HG02678 (cell line): ENCODE measurements at regions not wholly inside any gene's neighbourhood (a gene's known extent, or its start where the extent isn't known, plus 50 kb on each side); places are given as distances from the start of the nearest gene placed in this dataset.
"Not testable (repeated sequence)": the region's sequence is repeated elsewhere in the genome, so short reads cannot be mapped to it uniquely, and the experiment has no call there.

ENCODE experiments used
- ATAC-seq: cut with Tn5 transposase; IDR thresholded peaks from one replicate; pipeline ENCODE4 v1.9.1; 2021; ENCODE audit warnings: mild to moderate bottlenecking, moderate library complexity; ENCODE audit not compliant: unreplicated experiment

GRCh38 chr20:16863303-16863702 is 115.1 kb downstream of the OTOR start:
- no peak for ATAC-seq

GRCh38 chr20:16864069-16864468 is 115.9 kb downstream of the OTOR start:
- no peak for ATAC-seq

- ATAC-seq, result no peak
Measured at GRCh38 chr20:16864963-16865362, 116.8 kb downstream of the OTOR start.

GRCh38 chr20:16865406-16865805 is 117.2 kb downstream of the OTOR start:
- no peak for ATAC-seq

- not testable (repeated sequence) for ATAC-seq
Measured at GRCh38 chr20:16873124-16873523, 125.0 kb downstream of the OTOR start.

GRCh38 chr20:16877053-16877554 is 128.9 kb downstream of the OTOR start:
- no peak for ATAC-seq

GRCh38 chr20:16885746-16886145 is 137.6 kb downstream of the OTOR start:
- ATAC-seq, result no peak

GRCh38 chr20:16898433-16898832 is 150.3 kb downstream of the OTOR start:
- no peak for ATAC-seq

- no peak for ATAC-seq
Measured at GRCh38 chr20:16902662-16903061, 154.5 kb downstream of the OTOR start.

- no peak for ATAC-seq
Measured at GRCh38 chr20:16904751-16905150, 156.6 kb downstream of the OTOR start.

- ATAC-seq, result no peak
Measured at GRCh38 chr20:16914277-16914676, 166.1 kb downstream of the OTOR start.

- ATAC-seq, result no peak
Measured at GRCh38 chr20:16916165-16916564, 168.0 kb downstream of the OTOR start.

GRCh38 chr20:16917636-16918035 is 169.5 kb downstream of the OTOR start:
- no peak for ATAC-seq

- ATAC-seq, result no peak
Measured at GRCh38 chr20:16918366-16918765, 170.2 kb downstream of the OTOR start.

GRCh38 chr20:16919841-16920240 is 171.7 kb downstream of the OTOR start:
- ATAC-seq, result no peak

- no peak for ATAC-seq
Measured at GRCh38 chr20:16922834-16923233, 174.7 kb downstream of the OTOR start.

GRCh38 chr20:16926626-16927430 is 178.7 kb downstream of the OTOR start:
- no peak for ATAC-seq

GRCh38 chr20:16929756-16930155 is 181.6 kb downstream of the OTOR start:
- ATAC-seq, result no peak

GRCh38 chr20:16930656-16931055 is 182.5 kb downstream of the OTOR start:
- ATAC-seq, result no peak

- no peak for ATAC-seq
Measured at GRCh38 chr20:16939051-16939450, 190.9 kb downstream of the OTOR start.

- ATAC-seq, result no peak
Measured at GRCh38 chr20:16940701-16941100, 192.5 kb downstream of the OTOR start.

GRCh38 chr20:16942051-16942450 is 193.9 kb downstream of the OTOR start:
- ATAC-seq, result no peak

- ATAC-seq, result no peak
Measured at GRCh38 chr20:16942756-16943155, 194.6 kb downstream of the OTOR start.
